ENCODE measurements at regions not wholly inside any gene's neighbourhood (a gene's known extent, or its start where the extent isn't known, plus 50 kb on each side); places are given as distances from the start of the nearest gene placed in this dataset.
"Not testable (repeated sequence)": the region's sequence is repeated elsewhere in the genome, so short reads cannot be mapped to it uniquely, and the experiment has no call there.

GRCh38 chr16:51271156-51271701 is 120.2 kb upstream of the SALL1 start:
- no peak for ATAC-seq
- DNase-seq (ENCODE audit: missing footprints): no peak
- intact Hi-C loops (cut with DNase I): no loop called here

GRCh38 chr16:51268237-51268636 is 117.2 kb upstream of the SALL1 start:
- intact Hi-C loops (cut with DNase I): no loop called here
- DNase-seq (ENCODE audit: missing footprints) (no peak), ATAC-seq (no peak)

- ATAC-seq (no peak), DNase-seq (ENCODE audit: missing footprints) (no peak)
- intact Hi-C loops (cut with DNase I): no loop called here
Observed at GRCh38 chr16:51267681-51268080, 116.6 kb upstream of the SALL1 start.

DNA sequence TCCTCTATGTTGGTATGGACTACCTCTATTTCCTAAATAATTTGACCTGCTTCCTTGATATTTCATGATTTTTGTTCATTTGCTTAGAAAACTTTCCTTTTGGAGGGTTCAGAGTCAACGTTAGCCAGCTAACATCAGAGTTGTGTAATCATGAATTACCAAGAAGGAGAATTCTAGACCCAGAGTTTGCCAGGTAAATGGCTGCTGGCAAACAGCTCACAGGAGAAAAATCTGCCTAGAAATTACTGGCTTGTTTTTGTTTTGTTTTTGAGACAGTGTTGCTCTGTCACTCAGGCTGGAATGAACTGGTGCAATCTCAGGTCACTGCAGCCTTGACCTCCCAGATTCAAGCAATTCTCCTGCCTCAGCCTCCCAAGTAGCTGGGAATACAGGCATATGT is 111.4 kb upstream of the SALL1 start:
- ATAC-seq (no peak), DNase-seq (ENCODE audit: missing footprints) (no peak)
- intact Hi-C loops (cut with DNase I): no loop called here

GRCh38 chr16:51261919-51262318 is 110.8 kb upstream of the SALL1 start:
- no peak for DNase-seq (ENCODE audit: missing footprints)
- intact Hi-C loops (cut with DNase I): no loop called here
- no peak for ATAC-seq

DNA sequence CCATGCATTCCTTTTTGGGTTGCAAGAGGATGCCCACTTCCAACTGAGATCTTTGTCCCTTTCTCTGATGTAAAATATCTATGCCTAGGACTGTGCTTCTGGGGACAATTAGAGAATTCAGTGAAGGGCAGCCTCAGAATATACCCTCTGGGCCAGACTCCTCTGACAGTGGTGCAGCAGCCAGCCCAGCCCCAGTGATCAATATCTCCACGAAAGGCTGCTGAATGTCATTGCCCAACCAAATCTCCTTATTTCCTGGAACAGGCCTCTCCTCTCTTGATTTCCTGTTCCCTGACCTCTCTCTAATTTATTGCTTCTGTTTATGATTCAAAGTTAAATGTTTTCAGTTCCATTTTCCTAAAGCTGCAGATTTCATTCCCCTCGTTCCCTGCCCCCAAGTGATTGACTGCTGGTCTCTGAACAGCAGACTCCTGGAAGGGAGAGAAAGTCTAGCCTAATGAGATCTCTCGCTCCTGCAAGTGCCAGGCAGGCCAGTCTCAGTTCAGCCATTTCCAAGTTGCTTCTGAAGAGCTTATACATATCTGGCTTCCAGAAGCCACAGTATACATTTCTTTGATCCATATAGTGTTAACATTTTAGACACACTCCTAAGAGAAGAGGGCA is 104.4 kb upstream of the SALL1 start:
- DNase-seq (ENCODE audit: missing footprints) (no peak), ATAC-seq (no peak)
- intact Hi-C loops (cut with DNase I): no loop called here

DNA sequence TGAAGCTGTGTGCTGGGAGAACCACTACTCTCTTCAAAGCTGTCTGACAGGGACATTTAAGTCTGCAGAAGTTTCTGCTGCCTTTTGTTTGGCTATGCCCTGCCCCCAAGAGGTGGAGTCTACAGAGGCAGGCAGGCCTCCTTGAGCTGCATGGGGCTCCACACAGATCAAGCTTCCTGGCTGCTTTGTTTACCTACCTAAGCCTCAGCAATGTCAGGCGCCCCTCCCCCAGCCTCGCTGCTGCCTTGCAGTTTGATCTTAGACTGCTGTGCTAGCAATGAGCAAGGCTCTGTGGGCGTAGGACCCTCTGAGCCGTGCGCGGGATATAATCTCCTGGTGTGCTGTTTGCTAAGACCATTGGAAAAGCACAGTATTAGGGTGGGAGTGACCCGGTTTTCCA is 103.3 kb upstream of the SALL1 start:
- ATAC-seq; DNase-seq (ENCODE audit: missing footprints); intact Hi-C loops (cut with DNase I): not testable (repeated sequence)

GRCh38 chr16:51248217-51248616 is 97.1 kb upstream of the SALL1 start:
- DNase-seq (ENCODE audit: missing footprints): no peak
- ATAC-seq: no peak
- intact Hi-C loops (cut with DNase I): no loop called here

DNA sequence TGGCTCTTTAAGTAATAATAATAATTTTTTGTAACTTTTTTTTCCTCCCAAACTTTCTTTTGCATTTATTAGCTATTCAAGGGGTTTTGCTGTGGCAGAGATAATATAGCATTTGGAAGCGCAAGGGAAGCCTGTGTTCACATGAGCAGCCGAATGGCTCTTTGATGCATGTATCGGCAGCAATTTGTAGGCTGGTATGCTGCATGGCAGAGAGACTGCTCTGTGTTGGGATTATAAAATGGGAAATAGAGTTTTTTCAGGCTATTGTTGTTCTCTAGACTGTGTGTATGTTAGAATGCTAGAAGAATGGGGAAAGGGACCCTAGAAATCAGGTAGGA is 94.6 kb upstream of the SALL1 start:
- intact Hi-C loops (cut with DNase I): no loop called here
- DNase-seq (ENCODE audit: missing footprints) (no peak), ATAC-seq (no peak)

- intact Hi-C loops (cut with DNase I): no loop called here
- no peak for DNase-seq (ENCODE audit: missing footprints)
- no peak for ATAC-seq
Observed at GRCh38 chr16:51244887-51245657, 94.0 kb upstream of the SALL1 start.

- no peak for DNase-seq (ENCODE audit: missing footprints)
- ATAC-seq: no peak
- intact Hi-C loops (cut with DNase I): no loop called here
Observed at GRCh38 chr16:51243936-51244436, 92.9 kb upstream of the SALL1 start.

DNA sequence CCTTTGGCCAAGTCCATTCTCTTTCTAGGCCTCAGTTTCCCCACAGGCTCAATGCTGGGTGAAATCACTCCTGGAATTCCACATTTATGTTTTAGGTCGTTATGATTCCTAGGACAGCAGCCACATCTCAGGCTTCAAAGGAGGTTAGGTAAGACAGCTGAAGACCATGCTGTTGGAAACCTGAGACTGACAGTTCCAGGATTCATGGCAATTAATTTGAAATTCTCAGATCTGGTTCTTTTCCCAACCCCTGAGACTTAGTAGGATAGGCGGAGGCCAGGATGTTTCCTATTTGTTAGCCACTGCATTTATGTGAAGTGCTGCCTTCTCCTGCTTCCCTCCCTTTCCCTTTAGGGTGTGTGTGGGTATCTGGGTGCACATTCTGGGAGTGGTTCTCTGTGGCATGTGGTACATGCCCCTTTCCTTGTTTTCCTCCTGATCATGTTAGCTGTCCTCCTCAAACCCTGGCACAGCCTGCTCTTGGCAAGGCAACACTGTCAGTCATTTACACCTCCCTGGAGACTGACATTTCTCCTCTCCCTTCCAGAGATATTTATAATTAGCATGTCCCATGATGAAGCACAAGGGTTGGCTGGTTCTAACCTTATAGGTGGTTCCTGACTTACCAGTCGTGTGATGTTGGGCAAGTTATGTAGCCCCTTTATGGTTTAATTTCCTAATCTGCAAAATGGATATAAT is 91.4 kb upstream of the SALL1 start:
- no peak for DNase-seq (ENCODE audit: missing footprints)
- no peak for ATAC-seq
- intact Hi-C loops (cut with DNase I): no loop called here

GRCh38 chr16:51239196-51239595 is 88.1 kb upstream of the SALL1 start:
- ATAC-seq: no peak
- intact Hi-C loops (cut with DNase I): no loop called here
- DNase-seq (ENCODE audit: missing footprints): no peak

- intact Hi-C loops (cut with DNase I): no loop called here
- no peak for ATAC-seq
- DNase-seq (ENCODE audit: missing footprints): no peak
Observed at GRCh38 chr16:51237861-51238378, 86.8 kb upstream of the SALL1 start.

DNA sequence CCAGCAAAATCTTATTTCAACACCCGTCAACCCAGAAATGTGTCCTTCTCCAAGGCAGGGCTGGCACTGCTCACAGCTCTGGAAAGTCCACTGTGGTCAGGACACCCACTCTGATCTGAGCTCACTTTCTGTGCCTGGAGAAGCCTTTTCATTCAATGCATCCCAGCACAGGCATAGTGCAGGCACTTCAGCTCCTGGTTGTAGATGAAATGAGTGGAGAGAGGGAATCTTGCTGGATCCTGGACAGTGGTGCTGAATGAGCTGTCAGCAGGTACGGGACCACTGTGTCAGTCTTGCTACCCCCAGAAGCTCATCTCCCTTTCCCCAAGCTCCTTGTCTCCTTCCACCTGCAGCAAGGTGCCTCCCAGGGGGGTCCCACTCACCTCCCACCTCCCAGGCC is 86.1 kb upstream of the SALL1 start:
- intact Hi-C loops (cut with DNase I): no loop called here
- ATAC-seq: no peak

GRCh38 chr16:51236583-51236982 is 85.5 kb upstream of the SALL1 start:
- ATAC-seq: no peak
- DNase-seq (ENCODE audit: missing footprints): no peak
- intact Hi-C loops (cut with DNase I): no loop called here

More for the DNA sequence above, 86.1 kb upstream of the SALL1 start:
- DNase-seq (ENCODE audit: missing footprints): no peak

GRCh38 chr16:51231702-51232101 is 80.6 kb upstream of the SALL1 start:
- ATAC-seq (no peak), DNase-seq (ENCODE audit: missing footprints) (no peak)
- intact Hi-C loops (cut with DNase I): no loop called here

DNA sequence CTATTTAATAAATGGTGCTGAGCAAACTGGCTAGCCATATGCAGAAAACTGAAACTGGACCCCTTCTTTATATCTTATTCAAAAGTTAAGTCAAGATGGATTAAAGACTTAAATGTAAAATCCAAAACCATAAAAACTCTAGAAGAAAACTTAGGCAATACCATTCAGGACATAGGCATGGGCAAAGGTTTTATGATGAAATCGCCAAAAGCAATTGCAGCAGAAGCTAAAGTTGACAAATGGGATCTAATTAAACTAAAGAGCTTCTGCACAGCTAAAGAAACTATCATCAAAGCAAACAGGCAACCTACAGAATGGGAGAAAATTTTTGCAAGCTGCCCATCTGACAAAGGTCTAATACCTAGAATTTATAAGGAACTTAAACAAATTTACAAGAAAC is 79.0 kb upstream of the SALL1 start:
- ATAC-seq; intact Hi-C loops (cut with DNase I): not testable (repeated sequence)

GRCh38 chr16:51228097-51228659 is 77.1 kb upstream of the SALL1 start:
- intact Hi-C loops (cut with DNase I): no loop called here

More for the DNA sequence above, 79.0 kb upstream of the SALL1 start:
- not testable (repeated sequence) for DNase-seq (ENCODE audit: missing footprints)

More at GRCh38 chr16:51228097-51228659, 77.1 kb upstream of the SALL1 start:
- ATAC-seq (no peak), DNase-seq (ENCODE audit: missing footprints) (no peak)
